HCT116 (cell line): ENCODE measurements at regions not wholly inside any gene's neighbourhood (a gene's known extent, or its start where the extent isn't known, plus 50 kb on each side); places are given as distances from the start of the nearest gene placed in this dataset.

ENCODE experiments used
- ATAC-seq: fragments of 200-7000 bp; cut with Tn5 transposase; 2 replicates; pipeline ENCODE4 v1.9.1; 2020; ENCODE audit warnings: mild to moderate bottlenecking, moderate library complexity
- BruUV-seq: library from RNA; stranded (reverse); fragments of 400-500 nt; replicated peaks from 2 replicates; lab custom pipeline; 2021; lab: Mats Ljungman, UMichigan
- CTCF ChIA-PET: fragments of 300-600 bp; sonication (Branson Sonifier 250); formaldehyde crosslinking; loops from one replicate; lab custom pipeline; 2021; ENCODE audit warnings: antibody characterized with exemption; lab: Charles Lee
- POLR2A ChIA-PET: fragments of 300-600, 350-600 bp; sonication (Branson Sonifier 250); formaldehyde crosslinking; loops from one replicate; lab custom pipeline; 2021; ENCODE audit warnings: antibody characterized with exemption; lab: Charles Lee
- RAD21 ChIA-PET, 2 experiments: fragments of 300-600 bp; sonication (Branson Sonifier 250); formaldehyde crosslinking; loops; one replicate each; lab custom pipeline; 2023; ENCODE audit warnings: low total read pairs in 2 of 2; ENCODE audit not compliant: uncharacterized antibody in 2 of 2, unreplicated experiment in 2 of 2, low non-redundant PET in 1 of 2; lab: Charles Lee
- DNase-seq: peaks from one replicate; pipeline ENCODE4 v3.0.0-alpha.2; 2010; ENCODE audit warnings: low read depth, low spot score
- H2AFZ ChIP-seq: fragments of 200-600 bp; shearing (Covaris generic), sonication (generic); 2 replicates; pipeline ENCODE4 v1.6.1; 2017; ENCODE audit warnings: low read depth, mixed run types, mixed read lengths, antibody characterized with exemption, low read length; ENCODE audit not compliant: poor library complexity, severe bottlenecking
- H3K27ac ChIP-seq: 2 replicates; pipeline ENCODE4 v1.5.1; 2012; ENCODE audit warnings: low read depth, low read length
- H3K27me3 ChIP-seq: fragments of 200-600 bp; sonication (generic); 2 replicates; pipeline ENCODE4 v1.6.1; 2016; ENCODE audit warnings: mixed run types, low read length, mixed read lengths; ENCODE audit not compliant: insufficient read depth
- H3K36me3 ChIP-seq, 2 experiments: fragments of 200-500 bp in 1 of 2; fragments of 200-600 bp in 1 of 2; sonication (Bioruptor generic) in 1 of 2; sonication (generic) in 1 of 2; 2 replicates each; pipeline versions ENCODE4 v1.5.1 to v1.6.1; 2014 to 2016; ENCODE audit warnings: low read length in 2 of 2, inconsistent platforms in 1 of 2, mixed read lengths in 1 of 2, mixed run types in 1 of 2; ENCODE audit not compliant: insufficient read depth in 2 of 2, control insufficient read depth in 1 of 2
- H3K4me1 ChIP-seq, 2 experiments: fragments of 200-600 bp in 1 of 2; sonication (generic) in 1 of 2; 2 replicates each; pipeline versions ENCODE4 v1.5.1 to v1.6.1; 2012 to 2017; ENCODE audit warnings: low read length in 2 of 2, inconsistent platforms in 1 of 2, mild to moderate bottlenecking in 1 of 2, mixed read lengths in 1 of 2, mixed run types in 1 of 2, moderate library complexity in 1 of 2; ENCODE audit not compliant: insufficient read depth in 2 of 2, control insufficient read depth in 1 of 2
- H3K4me2 ChIP-seq: fragments of 200-600 bp; sonication (generic); 2 replicates; pipeline ENCODE4 v1.6.1; 2017; ENCODE audit warnings: mixed run types, low read length, mixed read lengths
- H3K4me3 ChIP-seq, 2 experiments: fragments of 200-600 bp in 1 of 2; sonication (generic) in 1 of 2; replicated peaks in 1 of 2; 2 replicates each; pipeline ENCODE4 v1.5.1; 2011 to 2016; ENCODE audit warnings: low read length in 2 of 2, control low read depth in 1 of 2, low read depth in 1 of 2, mild to moderate bottlenecking in 1 of 2, mixed read lengths in 1 of 2, mixed run types in 1 of 2
- H3K79me2 ChIP-seq: fragments of 200-600 bp; sonication (generic); 2 replicates; pipeline ENCODE4 v1.6.1; 2017; ENCODE audit warnings: mild to moderate bottlenecking, mixed run types, low read length, moderate library complexity, mixed read lengths; ENCODE audit not compliant: insufficient read depth
- H3K9ac ChIP-seq: fragments of 200-600 bp; sonication (generic); 2 replicates; pipeline ENCODE4 v1.6.1; 2016; ENCODE audit warnings: low read length, mixed read lengths
- H3K9me2 ChIP-seq: fragments of 200-600 bp; sonication (generic), shearing (Covaris generic); 2 replicates; pipeline ENCODE4 v1.6.1; 2017; ENCODE audit warnings: mixed run types, mild to moderate bottlenecking, moderate library complexity; ENCODE audit not compliant: insufficient read depth
- H3K9me3 ChIP-seq, 2 experiments: fragments of 200-500 bp in 1 of 2; fragments of 200-600 bp in 1 of 2; sonication (Bioruptor generic) in 1 of 2; sonication (generic) in 1 of 2; 2 replicates each; pipeline ENCODE4 v1.6.1; 2014 to 2017; ENCODE audit warnings: low read length in 2 of 2, mixed read lengths in 2 of 2, inconsistent platforms in 1 of 2, low read depth in 1 of 2, mild to moderate bottlenecking in 1 of 2, mixed run types in 1 of 2, moderate library complexity in 1 of 2; ENCODE audit not compliant: control insufficient read depth in 1 of 2, insufficient read depth in 1 of 2
- H4K20me1 ChIP-seq: fragments of 200-600 bp; sonication (generic), shearing (Covaris generic); 2 replicates; pipeline ENCODE4 v1.6.1; 2017; ENCODE audit warnings: mixed run types, mild to moderate bottlenecking, moderate library complexity; ENCODE audit not compliant: insufficient read depth
- CEBPB ChIP-seq: IDR thresholded peaks from 2 replicates; pipeline ENCODE4 v1.6.1; 2012; ENCODE audit warnings: low read depth
- ELF1 ChIP-seq: IDR thresholded peaks from 2 replicates; pipeline ENCODE4 v1.6.1; 2012; ENCODE audit warnings: low read depth, borderline replicate concordance
- EZH2 ChIP-seq: fragments of 200-600 bp; sonication (generic); IDR thresholded peaks from 2 replicates; pipeline ENCODE4 v1.6.1; 2017; ENCODE audit warnings: antibody characterized with exemption, mixed run types
- EZH2phosphoT487 ChIP-seq: fragments of 200-600 bp; IDR thresholded peaks from 2 replicates; pipeline ENCODE4 v1.6.1; 2018; ENCODE audit warnings: antibody characterized with exemption, borderline replicate concordance
- JUND ChIP-seq: IDR thresholded peaks from 2 replicates; pipeline ENCODE4 v1.6.1; 2012
- POLR2AphosphoS5 ChIP-seq: IDR thresholded peaks from 2 replicates; pipeline ENCODE4 v1.6.1; 2011; ENCODE audit warnings: mild to moderate bottlenecking, low read depth, low read length, moderate library complexity
- SIN3A ChIP-seq: IDR thresholded peaks from 2 replicates; pipeline ENCODE4 v1.6.1; 2012; ENCODE audit warnings: low read depth
- SP1 ChIP-seq: IDR thresholded peaks from 2 replicates; pipeline ENCODE4 v1.6.1; 2012; ENCODE audit warnings: low read depth
- ZFX ChIP-seq: fragments of 450-650 bp; IDR thresholded peaks from 2 replicates; pipeline ENCODE4 v1.6.1; 2017
- ZNF274 ChIP-seq: fragments of 200-500 bp; sonication (Bioruptor generic); IDR thresholded peaks from 2 replicates; pipeline ENCODE4 v1.6.1; 2014; ENCODE audit warnings: mild to moderate bottlenecking, low read depth, low read length, inconsistent platforms
- intact Hi-C: fragments of 100-400 bp; cut with micrococcal nuclease; formaldehyde crosslinking; loops from 2 replicates; pipeline ENCODE4 v1.10.0; 2022
- TF ChIP-seq, protein P1 (sequence below): IDR thresholded peaks from 2 replicates; pipeline ENCODE4 v1.6.1; 2011; ENCODE audit warnings: mild to moderate bottlenecking, low read length, moderate library complexity; ENCODE audit not compliant: insufficient replicate concordance; ENCODE audit errors: extremely low read depth
- TF ChIP-seq, protein P2 (sequence below): IDR thresholded peaks from 2 replicates; pipeline ENCODE4 v1.6.1; 2012; ENCODE audit warnings: low read depth
- TF ChIP-seq, protein P3 (sequence below): IDR thresholded peaks from 2 replicates; pipeline ENCODE4 v1.6.1; 2012
- TF ChIP-seq, protein P4 (sequence below): IDR thresholded peaks from 2 replicates; pipeline ENCODE4 v1.6.1; 2012

DNA sequence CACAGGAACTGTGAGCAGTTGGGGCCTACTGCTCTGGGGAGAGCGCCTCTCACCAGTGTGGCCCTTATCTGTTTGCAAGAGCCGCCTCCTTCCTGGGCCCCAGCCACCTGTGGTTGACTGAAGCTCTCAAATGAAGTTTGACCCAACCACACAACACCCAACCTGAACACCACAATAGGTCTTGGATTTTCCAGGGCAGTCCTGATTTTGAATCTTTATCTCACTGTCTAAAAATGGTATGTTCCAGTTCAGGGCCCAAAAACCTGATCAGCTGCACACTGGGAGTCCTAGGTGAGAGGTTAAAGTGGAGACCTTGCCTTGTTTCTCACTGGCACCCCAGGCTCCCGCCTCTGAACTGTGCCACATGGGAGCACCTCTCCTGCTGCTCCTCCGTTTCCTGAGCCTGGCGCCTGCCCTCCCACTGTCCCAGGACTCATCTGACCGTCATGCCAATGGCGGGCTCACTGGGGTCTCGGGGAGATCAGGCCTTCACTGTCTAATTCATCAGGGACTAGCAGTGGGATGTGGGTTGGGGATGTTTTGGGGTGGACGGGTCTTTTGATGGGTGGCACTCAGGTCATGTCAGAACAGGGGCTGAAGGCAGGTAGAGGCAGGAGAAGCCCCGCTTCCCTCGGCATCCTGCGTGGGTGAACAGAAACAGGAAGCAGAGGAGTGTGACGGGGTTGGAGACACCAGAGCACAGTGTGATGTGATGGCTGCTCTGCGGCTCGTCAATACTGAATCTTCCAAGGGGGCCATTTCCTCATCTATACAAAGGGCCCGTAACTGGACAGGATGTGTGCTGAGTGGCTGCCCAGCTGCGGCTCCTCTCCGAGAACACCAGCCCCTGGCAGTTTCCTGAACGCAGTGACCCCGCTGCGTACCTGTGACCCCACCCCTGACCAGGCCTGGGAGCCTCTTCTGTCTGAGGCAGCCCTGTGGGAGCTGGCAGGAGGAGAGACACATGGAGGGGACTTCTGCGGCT is 59.6 kb upstream of the ITPKB start:
- H3K27me3 ChIP-seq = no peaks in the 10 kb centered on the region
- H3K27ac ChIP-seq = no peak overlapping the region
- H3K79me2 ChIP-seq = no peaks in the 10 kb centered on the region
- no peak overlapping the region for H3K4me2 ChIP-seq
- CTCF ChIA-PET = no interaction called here
- no peak overlapping the region for H2AFZ ChIP-seq
- no peak overlapping the region for H3K9ac ChIP-seq
- POLR2A ChIA-PET = no interaction called here
- no peak for DNase-seq
- H4K20me1 ChIP-seq = no peaks in the 10 kb centered on the region
- RAD21 ChIA-PET = no interaction called here
- no peaks in the 10 kb centered on the region for H3K9me2 ChIP-seq
- intact Hi-C loops = no loop called here
- H3K4me1 ChIP-seq = no peaks in the 10 kb centered on the region
- no TSS peak for BruUV-seq
- no peak for TF ChIP-seq SIN3A
- no peak for TF ChIP-seq EZH2phosphoT487
- TF ChIP-seq ELF1 = no peak
- TF ChIP-seq, all 23 proteins: peak for 0
- Histone ChIP-seq H3K9me3 (no peaks in the 10 kb centered on the region), H3K36me3 (no peaks in the 10 kb centered on the region), H3K4me3 (no peak overlapping the region)
- no peak for ATAC-seq

DNA sequence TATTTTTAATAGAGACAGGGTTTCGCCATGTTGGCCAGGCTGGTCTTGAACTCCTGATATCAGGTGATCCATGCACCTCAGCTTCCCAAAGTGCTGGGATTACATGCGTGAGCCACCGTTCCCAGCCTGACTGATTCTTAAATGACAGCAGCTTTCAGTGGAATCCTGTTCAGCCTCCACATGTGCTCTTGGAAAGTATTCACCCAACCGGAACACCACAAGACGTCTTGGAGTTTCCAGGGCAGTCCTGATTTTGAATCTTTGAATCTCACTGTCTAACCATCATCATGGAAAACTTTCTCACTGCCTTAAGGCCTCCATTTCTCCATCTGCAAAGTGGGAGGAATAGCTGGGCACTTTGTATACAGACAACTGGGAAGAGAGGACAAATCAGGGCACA is 58.1 kb upstream of the ITPKB start:
- no peak overlapping the region for H3K4me2 ChIP-seq
- H3K4me1 ChIP-seq = no peaks in the 10 kb centered on the region
- H3K36me3 ChIP-seq = no peaks in the 10 kb centered on the region
- DNase-seq (no peak), ATAC-seq (no peak)
- H2AFZ ChIP-seq = no peak overlapping the region
- ChIA-PET POLR2A (no interaction called here), RAD21 (no interaction called here), CTCF (no interaction called here)
- intact Hi-C loops = no loop called here
- H3K4me3 ChIP-seq = no peak overlapping the region
- no peaks in the 10 kb centered on the region for H3K9me2 ChIP-seq
- H3K79me2 ChIP-seq = no peaks in the 10 kb centered on the region
- no TSS peak for BruUV-seq
- H3K27me3 ChIP-seq = no peaks in the 10 kb centered on the region
- no peaks in the 10 kb centered on the region for H3K9me3 ChIP-seq
- no peaks in the 10 kb centered on the region for H4K20me1 ChIP-seq
- no peak overlapping the region for H3K9ac ChIP-seq
- H3K27ac ChIP-seq = no peak overlapping the region
- no peak for TF ChIP-seq ZFX
- no peak for TF ChIP-seq ELF1
- no peak for TF ChIP-seq POLR2AphosphoS5
- TF ChIP-seq SP1 = no peak
- no peak for TF ChIP-seq ZNF274
- TF ChIP-seq, protein P1, sequence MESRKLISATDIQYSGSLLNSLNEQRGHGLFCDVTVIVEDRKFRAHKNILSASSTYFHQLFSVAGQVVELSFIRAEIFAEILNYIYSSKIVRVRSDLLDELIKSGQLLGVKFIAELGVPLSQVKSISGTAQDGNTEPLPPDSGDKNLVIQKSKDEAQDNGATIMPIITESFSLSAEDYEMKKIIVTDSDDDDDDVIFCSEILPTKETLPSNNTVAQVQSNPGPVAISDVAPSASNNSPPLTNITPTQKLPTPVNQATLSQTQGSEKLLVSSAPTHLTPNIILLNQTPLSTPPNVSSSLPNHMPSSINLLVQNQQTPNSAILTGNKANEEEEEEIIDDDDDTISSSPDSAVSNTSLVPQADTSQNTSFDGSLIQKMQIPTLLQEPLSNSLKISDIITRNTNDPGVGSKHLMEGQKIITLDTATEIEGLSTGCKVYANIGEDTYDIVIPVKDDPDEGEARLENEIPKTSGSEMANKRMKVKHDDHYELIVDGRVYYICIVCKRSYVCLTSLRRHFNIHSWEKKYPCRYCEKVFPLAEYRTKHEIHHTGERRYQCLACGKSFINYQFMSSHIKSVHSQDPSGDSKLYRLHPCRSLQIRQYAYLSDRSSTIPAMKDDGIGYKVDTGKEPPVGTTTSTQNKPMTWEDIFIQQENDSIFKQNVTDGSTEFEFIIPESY = no peak
- no peak for TF ChIP-seq JUND
- TF ChIP-seq, protein P2, sequence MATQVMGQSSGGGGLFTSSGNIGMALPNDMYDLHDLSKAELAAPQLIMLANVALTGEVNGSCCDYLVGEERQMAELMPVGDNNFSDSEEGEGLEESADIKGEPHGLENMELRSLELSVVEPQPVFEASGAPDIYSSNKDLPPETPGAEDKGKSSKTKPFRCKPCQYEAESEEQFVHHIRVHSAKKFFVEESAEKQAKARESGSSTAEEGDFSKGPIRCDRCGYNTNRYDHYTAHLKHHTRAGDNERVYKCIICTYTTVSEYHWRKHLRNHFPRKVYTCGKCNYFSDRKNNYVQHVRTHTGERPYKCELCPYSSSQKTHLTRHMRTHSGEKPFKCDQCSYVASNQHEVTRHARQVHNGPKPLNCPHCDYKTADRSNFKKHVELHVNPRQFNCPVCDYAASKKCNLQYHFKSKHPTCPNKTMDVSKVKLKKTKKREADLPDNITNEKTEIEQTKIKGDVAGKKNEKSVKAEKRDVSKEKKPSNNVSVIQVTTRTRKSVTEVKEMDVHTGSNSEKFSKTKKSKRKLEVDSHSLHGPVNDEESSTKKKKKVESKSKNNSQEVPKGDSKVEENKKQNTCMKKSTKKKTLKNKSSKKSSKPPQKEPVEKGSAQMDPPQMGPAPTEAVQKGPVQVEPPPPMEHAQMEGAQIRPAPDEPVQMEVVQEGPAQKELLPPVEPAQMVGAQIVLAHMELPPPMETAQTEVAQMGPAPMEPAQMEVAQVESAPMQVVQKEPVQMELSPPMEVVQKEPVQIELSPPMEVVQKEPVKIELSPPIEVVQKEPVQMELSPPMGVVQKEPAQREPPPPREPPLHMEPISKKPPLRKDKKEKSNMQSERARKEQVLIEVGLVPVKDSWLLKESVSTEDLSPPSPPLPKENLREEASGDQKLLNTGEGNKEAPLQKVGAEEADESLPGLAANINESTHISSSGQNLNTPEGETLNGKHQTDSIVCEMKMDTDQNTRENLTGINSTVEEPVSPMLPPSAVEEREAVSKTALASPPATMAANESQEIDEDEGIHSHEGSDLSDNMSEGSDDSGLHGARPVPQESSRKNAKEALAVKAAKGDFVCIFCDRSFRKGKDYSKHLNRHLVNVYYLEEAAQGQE = no peak
- TF ChIP-seq, protein P3, sequence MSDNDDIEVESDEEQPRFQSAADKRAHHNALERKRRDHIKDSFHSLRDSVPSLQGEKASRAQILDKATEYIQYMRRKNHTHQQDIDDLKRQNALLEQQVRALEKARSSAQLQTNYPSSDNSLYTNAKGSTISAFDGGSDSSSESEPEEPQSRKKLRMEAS = no peak
- TF ChIP-seq, protein P4, sequence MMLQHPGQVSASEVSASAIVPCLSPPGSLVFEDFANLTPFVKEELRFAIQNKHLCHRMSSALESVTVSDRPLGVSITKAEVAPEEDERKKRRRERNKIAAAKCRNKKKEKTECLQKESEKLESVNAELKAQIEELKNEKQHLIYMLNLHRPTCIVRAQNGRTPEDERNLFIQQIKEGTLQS = no peak
- TF ChIP-seq CEBPB = no peak
- no peak for TF ChIP-seq EZH2
- no peak for TF ChIP-seq EZH2phosphoT487
